Right renal cortex interstitium (tissue), 3 donors: ENCODE measurements at regions not wholly inside any gene's neighbourhood (a gene's known extent, or its start where the extent isn't known, plus 50 kb on each side); places are given as distances from the start of the nearest gene placed in this dataset.

Source experiments
- DNase-seq, 3 donors: peaks; one replicate each; pipeline ENCODE4 v3.0.0-alpha.2; 2013; ENCODE audit warnings: low read depth in 3 of 3, low spot score in 2 of 3

DNA sequence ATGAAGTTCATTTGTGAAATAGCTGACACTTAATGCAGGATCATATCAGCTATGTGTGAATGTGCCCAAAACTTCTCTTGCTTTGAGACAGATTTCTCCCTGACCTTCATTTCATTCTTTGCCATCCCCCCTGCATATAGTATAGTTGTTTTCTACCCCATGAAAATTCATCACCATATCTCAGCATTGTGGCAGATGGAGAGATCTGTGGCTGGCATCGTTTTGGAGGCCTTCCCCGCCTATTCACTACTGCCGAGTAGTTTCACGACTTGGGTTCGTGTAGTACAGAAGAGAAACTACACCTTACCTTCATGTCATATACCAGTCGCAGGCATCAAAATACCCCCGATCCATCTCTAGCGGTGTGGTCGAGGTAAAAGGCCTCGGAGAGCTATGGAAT, 66.2 kb upstream of the SELENOK start:
- no peak for DNase-seq

DNA sequence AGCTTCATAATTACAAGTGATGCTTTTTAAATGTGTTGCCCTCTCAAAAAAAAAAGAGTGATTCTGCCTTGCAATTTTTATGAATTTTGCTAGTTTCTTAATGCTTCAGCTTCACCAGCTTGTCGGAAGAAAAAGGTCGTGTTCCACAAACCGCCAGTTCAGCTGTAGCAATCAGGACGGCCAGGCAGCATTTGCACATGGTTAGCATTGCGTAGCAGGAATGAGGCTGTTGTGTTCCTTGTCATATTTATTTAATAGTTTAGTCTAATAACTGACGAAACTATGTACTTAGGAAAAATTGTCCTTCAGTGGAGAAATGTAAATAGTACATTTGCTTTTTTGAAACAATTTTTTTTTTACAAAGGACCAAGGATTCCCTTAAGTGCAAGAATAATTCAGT, 64.9 kb upstream of the SELENOK start:
- no peak for DNase-seq

GRCh38 chr3:53949541-53949940, 57.9 kb upstream of the SELENOK start:
- no peak for DNase-seq

GRCh38 chr3:53948174-53948573, 56.5 kb upstream of the SELENOK start:
- no peak for DNase-seq

GRCh38 chr3:53944028-53944427, 52.4 kb upstream of the SELENOK start:
- DNase-seq: no peak

DNA sequence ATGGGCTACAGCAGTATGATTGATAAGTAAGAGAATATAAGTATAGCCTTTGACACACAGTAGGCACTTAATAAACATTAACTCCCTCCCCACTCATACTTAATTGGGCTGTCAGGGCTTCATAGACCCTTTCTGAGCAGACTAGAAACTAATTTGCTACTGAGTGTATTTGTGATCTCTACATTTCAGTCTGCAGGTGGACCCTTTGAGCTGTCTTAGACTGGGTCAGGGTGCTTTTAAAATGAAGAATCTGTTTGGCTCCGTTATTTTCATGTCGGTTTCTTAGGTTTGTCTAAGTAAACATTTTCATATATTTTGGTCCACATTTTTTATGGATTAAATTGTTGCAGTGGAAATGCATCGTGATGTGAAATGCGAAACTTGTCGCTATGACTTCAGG, 50.3 kb upstream of the SELENOK start:
- no peak for DNase-seq
